ENCODE measurements at regions not wholly inside any gene's neighbourhood (a gene's known extent, or its start where the extent isn't known, plus 50 kb on each side); places are given as distances from the start of the nearest gene placed in this dataset.
"Not testable (repeated sequence)": the region's sequence is repeated elsewhere in the genome, so short reads cannot be mapped to it uniquely, and the experiment has no call there.

DNA sequence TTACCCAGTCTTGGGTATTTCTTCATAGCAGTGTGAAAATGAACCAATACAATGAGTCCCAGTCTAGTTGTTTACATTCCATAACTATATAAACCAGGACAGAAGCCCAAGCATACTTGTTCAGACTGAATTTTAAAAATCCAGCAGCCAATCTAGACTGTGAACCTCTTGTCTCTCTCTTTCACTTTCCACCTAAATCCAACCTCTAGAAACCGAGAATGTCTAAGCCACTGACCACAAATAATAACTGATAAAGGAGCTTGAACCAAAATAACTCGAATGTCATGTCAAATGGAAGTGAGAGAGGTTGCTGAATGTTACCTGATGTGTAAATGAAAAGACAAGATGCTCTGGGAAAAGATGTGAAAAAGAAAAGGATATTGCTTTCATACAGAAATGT lies 544.7 kb downstream of the NLGN4X start:
- no peak for DNase-seq

DNA sequence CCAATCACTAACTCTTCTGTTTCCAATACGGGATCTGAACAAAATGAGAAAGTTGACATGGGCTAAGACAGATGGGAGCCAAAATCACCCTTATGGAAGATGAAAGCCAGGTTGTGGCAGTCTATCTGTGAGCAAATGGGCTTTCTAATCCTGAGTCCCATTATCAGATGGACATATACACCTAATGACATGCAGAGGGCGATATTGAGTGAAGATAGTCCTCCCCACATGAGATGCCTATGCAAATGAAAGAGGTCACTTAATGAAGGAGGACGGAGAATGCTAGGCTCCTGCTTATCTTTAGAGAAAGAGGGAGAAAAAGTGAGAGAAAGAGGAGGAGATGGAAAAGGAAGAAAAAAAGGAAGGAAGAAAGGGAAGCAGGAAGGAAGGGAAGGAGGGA lies 547.5 kb downstream of the NLGN4X start:
- no peak for DNase-seq

DNA sequence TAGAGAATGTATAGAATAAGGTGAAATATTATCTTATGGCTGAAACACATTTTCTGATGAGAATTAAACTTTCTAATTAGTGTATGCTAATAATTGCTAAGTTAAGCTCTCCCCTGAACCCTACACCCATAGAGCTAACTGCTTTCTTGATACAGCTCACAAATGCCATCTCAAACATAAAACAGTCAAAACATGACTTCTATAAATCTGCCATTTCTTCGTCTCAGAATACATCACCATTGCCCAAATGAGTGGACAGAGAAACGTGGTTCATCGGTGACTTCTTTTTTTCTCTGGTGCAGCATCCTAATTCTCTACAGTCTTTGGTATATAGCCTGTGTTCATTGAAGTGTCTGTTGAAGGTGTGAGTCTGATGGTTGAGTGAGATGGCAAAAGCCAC lies 554.6 kb downstream of the NLGN4X start:
- no peak for DNase-seq

DNA sequence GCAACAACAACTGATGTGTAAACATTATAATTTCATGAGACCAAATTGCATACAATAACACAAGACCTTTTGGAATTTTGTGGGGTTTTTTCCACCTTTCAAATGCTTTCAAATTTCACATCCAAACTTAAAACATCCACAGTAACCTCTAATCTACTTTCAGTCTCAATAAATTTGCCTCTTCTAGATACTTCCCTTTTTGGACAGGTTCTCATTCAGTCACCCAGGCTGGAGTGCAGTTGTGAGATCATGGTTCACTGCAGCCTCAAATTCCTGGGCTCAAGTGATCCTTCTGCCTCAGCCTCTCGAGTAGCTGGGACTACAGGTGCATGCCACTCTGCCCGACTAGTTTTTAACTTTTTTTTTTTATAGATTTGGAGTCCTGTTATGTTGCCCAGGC lies 556.6 kb downstream of the NLGN4X start:
- DNase-seq: no peak

DNA sequence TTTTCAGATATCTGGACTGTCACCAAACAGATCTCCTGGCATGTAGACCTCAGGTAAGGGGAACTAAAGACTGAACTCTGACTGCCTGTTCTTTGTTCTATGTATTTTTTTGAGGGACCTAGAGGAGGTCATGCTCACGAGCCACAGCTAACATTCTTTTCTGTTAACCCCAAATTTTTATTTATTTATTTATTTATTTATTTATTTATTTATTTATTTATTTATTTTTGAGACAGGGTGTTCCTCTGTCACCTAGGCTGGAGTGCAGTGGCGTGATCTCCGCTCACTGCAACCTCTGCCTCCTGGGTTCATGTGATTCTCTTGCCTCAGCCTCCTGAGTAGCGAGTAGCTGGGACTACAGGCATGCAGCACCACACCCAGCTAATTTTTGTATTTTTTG lies 562.0 kb downstream of the NLGN4X start:
- DNase-seq: not testable (repeated sequence)

DNA sequence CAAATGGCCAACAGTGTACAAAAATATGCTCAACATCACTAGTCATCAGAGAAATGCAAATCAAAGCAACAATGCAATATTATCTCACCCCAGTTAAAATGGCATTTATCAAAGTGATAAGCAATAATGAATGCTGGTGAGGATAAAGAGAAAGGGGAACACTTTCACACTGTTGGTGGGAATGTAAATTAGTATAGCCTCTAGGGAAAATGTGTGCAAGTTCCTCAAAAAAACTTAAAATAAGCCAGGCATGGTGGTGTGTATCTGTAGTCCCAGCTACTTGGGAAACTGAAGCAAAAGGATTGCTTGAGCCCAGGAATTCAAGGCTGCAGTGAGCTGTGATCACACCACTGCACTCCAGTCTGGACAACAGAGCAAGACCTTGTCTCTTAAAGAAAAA lies 572.1 kb downstream of the NLGN4X start:
- no peak for DNase-seq

DNA sequence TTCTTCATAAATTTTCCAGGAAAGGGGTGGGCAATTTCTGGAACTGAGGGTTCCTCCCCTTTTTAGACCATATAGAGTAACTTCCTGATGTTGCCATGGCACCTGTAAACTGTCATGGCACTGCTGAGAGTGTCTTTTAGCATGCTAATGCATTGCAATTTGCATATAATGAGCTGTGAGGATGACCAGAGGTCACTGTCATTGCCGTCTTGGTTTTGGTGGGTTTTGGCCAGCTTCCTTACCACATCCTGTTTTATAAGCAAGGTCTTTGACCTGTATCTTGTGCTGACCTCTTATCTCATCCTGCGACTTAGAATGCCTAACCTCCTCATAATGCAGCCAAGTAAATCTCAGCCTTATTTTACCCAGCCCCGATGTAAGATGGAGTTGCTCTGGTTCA lies 577.8 kb downstream of the NLGN4X start:
- DNase-seq: no peak

DNA sequence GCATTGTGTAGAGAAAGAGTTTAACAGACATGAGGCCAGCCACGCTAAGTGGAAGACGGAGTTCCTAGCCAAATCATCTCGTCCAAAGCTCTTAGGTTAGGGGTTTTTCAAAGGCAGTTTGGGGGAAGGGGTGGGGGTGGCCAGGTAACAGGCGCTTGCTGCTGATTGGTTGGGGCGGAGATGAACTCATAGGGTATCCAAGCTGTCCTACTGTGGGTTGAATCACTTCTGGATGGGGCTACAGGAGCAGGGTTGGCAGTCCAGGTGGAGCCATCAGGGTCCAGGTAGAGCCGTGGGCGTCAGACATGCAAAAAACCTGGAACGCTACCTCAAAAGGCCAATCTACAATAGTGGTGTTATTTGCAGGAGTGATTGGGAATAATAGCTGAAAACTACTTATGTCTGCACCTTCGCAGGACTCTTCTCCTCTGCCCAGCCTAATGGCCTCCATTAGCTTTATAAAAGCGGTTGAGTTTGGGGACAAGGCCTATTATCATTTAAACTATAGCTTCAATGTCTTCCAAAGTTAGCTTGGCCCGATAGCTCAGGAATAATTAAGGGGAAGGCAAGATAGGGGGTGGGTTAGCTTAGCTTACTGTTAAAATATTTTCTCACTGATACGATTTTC lies 579.6 kb downstream of the NLGN4X start:
- DNase-seq: no peak

DNA sequence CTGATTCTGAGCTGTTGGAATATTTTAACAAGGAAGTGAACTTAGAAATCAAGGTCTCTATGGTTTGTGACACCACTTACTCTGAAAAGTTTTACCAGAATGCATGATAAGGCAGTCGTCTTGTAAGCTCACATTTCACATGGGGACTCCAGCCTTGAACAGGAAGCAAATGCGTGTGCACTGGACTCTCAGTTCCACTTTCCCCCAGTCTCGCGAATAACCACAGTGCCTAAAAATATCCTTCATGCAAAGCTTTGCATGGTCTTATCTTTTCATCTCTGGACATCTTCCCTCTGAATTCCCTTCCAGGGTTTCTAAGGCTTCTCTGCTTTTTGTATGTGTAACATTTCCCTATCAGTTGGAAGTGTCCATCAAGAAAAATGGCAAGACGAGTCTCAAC lies 581.8 kb downstream of the NLGN4X start:
- DNase-seq: no peak

DNA sequence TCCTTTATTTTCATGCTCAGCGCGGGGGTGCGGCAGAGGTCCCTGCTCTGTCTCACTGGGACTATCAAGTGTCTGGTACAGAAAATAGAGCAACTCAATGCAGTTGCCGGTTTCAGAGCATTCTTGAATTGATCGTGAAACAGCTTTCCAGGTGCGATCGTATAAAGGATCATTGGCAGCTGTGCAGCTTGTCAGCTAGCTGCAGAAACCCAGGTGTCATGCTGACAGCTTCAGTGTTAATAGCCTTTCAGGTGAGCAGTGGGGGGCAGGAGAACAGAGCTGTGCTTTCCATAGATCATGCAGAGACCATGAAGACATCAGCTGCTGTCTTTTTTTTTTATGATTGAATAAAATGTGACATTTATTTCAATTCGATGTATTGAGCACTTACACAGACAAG lies 583.9 kb downstream of the NLGN4X start:
- DNase-seq: no peak

DNA sequence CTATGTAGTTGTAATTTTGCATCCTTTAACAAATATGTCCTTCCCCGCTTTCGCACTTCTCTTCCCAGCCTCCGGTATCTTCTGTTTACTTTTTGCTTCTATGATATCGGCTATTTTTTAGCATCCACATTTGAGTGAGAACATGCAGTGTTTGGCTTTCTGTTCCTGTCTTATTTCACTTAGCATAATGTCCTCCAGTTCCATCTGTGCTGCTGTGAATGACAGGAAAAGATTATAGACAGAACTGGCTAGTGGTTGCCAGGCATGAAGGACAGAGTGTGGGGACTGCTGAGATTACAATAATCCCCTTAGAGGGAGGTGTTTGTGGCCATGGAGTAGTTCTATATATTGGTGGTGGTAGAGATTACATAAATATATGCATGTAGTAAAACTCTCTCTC lies 588.6 kb downstream of the NLGN4X start:
- DNase-seq: no peak

DNA sequence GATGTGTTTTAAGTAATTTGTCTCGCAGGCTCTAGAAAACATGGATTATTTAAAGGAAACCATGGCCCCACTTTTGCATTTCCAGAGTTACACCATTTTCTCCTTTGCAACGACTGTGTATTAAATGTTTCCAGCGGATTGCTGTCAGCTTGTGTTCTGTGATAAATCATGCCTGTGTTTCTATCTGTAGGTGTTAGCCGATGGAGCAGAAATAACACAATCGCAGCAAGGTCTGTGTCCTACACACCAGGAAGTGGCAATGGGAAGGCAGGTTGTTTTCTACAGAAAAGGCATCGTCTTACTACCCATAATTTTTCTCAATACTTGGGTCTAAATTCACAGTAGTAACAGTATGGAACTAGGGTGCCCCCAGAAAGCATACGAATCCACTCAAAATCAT lies 590.1 kb downstream of the NLGN4X start:
- no peak for DNase-seq

DNA sequence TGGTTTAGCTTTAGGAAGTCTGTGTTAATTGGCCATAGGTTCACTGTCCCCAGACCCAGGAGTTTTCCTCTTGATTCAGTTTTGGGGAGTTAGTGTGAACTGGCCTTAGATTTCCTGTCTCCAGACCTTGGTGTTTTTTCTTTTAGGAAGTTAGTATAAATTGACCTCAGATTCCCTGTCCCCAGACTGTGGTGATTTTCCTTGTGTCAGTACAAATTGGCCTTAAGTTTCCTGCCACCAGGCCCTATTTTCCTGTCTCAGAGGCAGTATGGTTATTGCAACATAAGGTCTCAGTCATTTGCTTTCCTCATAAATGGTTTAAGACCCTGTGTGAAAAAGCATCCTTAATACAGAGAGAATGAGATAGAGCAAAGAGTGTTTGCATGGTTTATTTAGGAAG lies 595.8 kb downstream of the NLGN4X start:
- no peak for DNase-seq

DNA sequence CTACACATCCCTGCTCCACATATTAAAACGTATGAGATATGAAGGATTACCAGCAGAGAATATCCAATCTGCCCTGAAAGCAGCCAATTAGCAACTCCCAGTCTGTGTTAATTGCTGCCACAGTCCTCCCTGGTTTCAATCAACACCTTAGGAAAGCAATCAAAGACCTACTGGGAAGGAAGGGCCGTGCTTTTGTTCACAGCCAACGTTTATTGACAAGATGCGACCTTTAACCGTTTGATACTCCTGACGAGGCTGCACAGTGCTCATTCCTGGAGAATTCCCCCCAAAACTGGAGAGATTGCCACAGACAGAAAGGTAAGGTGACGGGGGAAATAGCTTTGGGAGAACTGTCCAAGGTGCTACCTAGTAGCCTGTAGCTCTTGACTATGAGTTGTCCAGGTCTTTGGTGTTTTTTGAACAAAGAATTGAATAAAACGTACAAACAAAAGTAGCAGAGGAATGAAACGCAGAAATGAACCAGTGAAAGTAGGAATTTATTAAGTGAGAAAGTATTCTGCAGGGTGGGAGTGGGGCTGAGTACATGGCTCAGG lies 596.5 kb downstream of the NLGN4X start:
- no peak for DNase-seq

DNA sequence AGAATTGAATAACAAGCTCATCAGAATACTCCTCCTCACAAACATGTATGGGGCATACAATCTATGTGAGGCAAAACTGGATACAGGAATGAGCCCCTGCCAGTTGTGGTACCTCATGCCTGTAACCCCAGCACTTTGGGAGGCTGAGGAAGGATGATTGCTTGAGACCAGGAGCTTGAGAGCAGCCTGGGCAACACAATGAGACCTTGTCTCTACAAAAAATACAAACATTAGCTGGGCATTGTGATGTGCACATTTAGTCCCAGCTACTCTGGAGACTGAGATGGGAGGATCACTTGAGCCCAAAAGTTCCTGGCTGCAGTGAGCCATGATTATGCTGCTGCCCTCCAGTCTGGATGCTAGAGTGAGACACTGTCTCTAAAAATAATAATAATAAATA lies 611.0 kb downstream of the NLGN4X start:
- DNase-seq: no peak

DNA sequence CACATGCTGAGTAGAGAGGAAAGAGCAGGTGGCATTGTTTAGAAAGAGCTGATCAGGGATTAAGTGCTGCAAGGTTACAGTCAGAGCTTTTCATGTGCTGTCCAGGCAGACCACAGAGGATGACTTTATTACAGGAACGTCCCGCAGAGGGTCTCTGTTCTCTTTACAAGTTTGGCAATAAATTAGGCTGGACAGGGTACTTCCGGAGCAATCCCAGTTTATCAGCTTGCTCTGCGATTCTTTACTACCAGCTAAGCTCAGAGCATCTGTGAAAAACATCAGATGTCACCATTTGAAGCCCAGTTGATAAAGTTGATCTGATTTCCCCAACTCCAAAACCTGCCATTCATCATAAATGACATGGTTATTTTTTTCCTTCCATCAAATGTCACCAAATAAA lies 633.1 kb downstream of the NLGN4X start:
- no peak for DNase-seq

DNA sequence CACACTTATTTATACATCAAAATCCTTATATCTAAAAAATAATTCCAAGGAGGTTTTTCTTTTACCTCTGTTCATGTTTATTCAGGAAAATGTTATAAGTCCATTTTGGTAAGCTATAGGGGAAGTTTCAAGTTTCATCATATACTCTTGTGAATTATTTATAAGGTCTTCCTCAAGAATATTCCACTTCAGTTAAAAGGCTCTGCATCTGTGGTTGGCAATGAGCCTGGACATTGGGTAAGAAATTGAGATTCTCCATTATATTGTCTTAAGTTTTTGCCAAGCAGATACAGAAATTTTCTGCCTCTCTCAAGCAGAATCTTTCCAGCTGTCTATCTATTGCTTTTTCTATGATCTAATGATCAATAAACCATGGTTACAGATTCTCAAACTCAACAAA lies 641.9 kb downstream of the NLGN4X start:
- DNase-seq: no peak

DNA sequence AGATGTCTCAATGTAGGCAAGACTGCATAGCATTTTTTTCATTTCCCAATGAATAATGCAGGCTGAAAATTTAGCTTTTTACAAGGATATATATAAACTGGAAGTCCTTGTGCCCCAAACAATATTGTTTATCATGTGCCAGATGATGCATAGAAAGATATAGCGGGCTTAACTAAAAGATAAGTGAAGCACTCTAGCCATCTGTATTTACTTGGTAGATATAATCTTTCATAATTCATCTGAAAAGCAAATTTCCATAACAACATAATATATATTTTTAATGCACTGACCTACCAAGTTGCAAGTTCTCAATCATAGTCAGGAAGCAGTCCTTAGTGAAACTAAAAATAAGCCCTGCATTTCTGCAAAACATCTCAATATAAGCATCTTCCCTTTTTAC lies 653.3 kb downstream of the NLGN4X start:
- no peak for DNase-seq

DNA sequence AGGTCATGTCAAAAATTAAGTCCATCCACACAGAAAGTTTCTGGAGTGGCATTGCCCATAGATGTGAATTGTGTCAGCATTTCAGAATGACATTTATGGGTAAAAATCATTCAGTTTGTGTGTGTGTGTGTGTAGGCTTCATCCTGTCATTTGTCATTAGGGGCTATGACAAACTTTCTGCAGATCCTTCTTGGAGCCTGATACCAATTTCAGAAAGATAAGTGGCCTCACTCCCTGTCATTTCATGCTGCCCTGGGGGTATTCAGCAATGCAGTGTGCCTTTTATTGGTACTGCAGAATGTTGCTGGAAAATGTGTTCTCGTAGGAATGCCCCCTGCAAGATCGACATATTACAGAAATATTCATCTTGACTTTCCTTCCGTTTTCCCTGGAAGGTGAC lies 659.7 kb downstream of the NLGN4X start:
- no peak for DNase-seq

DNA sequence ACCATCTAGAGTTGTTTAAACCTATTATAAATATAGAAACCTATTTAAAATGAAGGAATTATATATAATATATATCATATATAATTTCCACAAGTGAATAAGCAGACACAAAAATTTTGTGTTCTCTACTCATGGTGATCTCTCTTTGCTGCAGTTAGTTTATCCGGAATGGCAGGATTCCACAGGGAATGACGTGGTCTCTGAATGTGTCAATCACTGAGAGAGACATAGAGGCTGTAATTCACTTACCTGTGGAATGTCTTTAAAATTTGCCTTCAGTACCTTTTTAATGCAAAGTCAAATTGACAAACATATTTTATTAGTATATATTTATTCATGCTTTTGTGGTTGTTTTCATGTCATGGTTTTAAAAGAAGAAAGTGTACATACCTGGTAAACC lies 669.3 kb downstream of the NLGN4X start:
- no peak for DNase-seq

DNA sequence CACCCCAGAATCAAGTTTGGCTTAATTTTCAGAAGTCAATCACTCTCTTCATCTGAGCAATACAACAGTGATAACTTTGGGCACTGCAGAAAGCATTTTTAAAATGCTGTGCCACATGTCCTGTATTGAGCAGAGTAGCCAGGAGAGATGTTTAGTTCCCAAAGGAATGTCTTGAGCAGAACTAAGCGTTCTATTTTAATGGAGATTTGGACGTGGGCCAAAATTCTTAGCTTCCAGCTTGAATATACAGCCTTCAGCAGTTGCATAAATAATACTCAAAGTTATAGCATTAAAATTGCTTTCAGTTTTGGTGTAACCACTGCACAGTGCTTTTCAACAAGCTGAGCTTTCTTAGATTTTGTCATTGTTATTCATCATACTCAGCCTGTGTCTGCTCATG lies 679.2 kb downstream of the NLGN4X start:
- no peak for DNase-seq

DNA sequence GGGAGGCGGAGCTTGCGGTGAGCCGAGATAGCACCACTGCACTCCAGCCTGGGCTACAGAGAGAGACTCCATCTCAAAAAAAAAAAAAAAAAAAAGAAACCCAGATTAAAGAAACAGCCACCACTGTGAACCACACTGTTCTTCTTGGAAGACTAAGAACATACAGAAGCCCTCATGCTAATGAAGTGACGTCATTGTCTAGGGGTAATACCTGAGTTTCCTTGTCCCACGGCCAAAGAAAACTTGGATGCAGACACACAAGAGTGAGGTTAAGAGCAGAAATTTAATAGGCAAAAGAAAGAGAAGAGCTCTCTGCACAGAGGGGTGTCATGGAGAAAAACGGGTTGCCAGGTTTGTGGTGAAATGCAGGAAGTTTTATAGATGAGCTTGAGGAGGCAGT lies 691.6 kb downstream of the NLGN4X start:
- no peak for DNase-seq

DNA sequence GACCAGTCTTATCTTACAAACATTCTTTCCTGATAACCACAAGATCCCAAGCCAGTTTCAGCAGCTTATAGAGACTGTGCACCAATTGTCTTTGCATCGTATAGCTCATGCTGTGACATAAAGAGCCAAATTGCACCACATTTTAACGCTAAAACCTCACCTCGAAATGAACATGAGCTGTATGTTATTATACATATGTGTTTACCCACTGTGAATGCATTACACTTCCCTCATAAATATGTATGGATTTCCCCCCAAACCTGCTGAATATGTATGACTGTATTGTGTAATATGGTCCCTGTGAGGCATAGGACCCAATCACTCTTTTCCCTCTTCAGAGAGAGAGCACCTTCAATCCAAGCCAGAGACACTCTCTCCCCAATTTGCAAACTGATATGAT lies 692.4 kb downstream of the NLGN4X start:
- no peak for DNase-seq

DNA sequence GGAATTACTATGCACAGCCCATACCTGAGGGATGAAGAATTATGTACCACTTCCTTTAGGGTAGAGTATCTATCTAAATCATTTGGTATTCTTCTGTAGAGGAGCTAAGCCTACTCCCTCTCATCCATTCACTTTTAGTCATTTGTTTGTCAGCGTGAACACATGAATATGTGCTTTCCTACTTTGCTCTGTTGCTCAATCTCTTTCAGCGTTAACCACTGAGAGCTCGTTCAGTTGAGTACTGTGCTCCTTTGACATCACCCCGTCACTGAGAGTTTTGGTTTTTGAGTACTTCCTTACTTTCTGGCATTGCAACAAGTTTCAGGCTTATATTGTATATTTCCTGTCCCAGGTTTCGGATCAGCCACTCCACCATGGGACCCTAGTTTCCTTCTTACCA lies 700.6 kb downstream of the NLGN4X start:
- no peak for DNase-seq

DNA sequence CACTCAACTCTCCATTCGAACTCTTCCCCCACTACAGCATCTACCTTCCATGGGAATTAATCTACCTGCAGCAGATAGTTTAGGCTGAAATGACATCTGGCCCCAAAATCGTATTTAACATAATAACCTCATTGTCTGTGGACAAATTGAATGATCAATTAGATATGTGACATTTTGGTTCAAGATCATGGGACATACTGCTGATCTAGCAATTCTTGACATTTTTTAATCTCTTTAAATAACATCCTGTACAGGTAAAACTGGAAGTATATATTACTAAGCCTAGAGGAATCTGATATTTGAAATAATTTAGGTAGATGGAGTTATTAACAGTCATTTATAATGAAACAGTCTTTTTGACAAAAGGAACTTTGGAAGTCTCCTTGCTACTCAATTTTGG lies 702.5 kb downstream of the NLGN4X start:
- DNase-seq: no peak
